D721Med (cell line): ENCODE measurements at regions not wholly inside any gene's neighbourhood (a gene's known extent, or its start where the extent isn't known, plus 50 kb on each side); places are given as distances from the start of the nearest gene placed in this dataset.

ENCODE experiments used
- DNase-seq: peaks from one replicate; pipeline ENCODE4 v3.0.0; 2011; ENCODE audit warnings: low spot score; ENCODE audit not compliant: insufficient read length
- FAIRE-seq: peaks from 2 replicates; lab custom pipeline; 2011; peaks lifted over from hg19 to GRCh38; lab: Jason Lieb, UNC
- TF ChIP-seq, protein P1 (sequence below): IDR thresholded peaks from 2 replicates; pipeline ENCODE4 v1.5.1; 2012; ENCODE audit warnings: mild to moderate bottlenecking, control low read depth; ENCODE audit not compliant: insufficient read depth; ENCODE audit errors: missing control alignments

DNA sequence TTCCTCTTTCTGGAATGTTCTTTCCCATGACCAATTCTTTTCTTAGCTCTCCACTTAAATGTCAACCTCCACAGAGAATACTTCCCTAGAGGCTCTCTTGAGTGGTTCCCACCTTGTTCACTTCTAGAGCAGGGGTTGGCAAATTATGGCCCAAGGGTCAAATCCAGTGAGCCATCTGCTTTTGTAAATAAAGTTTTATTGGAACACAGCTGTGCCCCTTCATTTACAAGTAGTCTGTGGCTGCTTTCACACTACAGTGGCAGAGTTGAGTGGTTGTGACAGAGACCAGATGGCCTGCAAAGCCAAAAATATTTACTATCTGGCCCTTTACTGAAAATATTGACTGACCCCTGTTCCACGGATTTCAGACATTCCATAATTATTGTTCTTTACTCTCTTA is 166.2 kb downstream of the WNT5A start:
- no peak for FAIRE-seq
- DNase-seq, result no peak
- TF ChIP-seq, protein P1, sequence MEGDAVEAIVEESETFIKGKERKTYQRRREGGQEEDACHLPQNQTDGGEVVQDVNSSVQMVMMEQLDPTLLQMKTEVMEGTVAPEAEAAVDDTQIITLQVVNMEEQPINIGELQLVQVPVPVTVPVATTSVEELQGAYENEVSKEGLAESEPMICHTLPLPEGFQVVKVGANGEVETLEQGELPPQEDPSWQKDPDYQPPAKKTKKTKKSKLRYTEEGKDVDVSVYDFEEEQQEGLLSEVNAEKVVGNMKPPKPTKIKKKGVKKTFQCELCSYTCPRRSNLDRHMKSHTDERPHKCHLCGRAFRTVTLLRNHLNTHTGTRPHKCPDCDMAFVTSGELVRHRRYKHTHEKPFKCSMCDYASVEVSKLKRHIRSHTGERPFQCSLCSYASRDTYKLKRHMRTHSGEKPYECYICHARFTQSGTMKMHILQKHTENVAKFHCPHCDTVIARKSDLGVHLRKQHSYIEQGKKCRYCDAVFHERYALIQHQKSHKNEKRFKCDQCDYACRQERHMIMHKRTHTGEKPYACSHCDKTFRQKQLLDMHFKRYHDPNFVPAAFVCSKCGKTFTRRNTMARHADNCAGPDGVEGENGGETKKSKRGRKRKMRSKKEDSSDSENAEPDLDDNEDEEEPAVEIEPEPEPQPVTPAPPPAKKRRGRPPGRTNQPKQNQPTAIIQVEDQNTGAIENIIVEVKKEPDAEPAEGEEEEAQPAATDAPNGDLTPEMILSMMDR, result no peak

DNA sequence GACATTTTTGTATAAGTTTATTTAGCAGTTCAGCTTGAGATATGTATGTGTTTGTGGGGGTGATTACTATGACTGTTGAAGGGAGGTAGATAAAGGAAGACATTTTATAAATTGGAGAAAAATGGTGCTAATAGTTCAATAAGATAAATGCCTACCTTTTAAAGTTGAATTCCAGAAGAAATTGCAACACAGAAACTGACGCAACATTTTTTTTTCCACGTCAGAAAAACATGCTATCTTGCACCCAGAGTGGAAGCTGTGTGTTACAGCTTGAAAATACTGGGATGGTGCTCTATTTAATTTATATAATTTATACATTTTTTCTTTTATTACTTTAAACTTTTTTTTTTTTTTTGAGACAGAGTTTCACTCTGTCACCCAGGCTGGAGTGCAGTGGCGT is 171.7 kb downstream of the WNT5A start:
- TF ChIP-seq, protein P1, result no peak
- no peak for FAIRE-seq
- no peak for DNase-seq

DNA sequence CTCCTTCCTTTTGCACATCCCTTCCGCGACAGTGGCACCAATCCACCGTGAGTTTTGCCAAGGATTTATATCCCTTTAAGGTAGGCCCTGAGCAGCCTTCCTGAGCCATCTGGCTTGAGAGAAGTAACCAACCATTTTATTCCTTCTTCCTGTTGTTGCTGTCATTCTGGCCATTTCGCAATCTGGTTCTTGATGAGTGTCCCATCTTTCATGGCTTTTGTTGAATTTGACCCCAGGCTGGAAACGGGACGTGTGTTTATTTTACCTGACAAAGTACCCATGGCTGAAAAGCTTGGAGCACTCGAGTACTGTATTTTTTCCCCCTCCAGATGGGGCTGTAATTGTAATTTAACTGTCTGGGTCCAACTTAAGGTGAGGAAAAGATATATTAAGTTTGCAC is 173.4 kb downstream of the WNT5A start:
- TF ChIP-seq, protein P1, result no peak
- DNase-seq (no peak), FAIRE-seq (no peak)

DNA sequence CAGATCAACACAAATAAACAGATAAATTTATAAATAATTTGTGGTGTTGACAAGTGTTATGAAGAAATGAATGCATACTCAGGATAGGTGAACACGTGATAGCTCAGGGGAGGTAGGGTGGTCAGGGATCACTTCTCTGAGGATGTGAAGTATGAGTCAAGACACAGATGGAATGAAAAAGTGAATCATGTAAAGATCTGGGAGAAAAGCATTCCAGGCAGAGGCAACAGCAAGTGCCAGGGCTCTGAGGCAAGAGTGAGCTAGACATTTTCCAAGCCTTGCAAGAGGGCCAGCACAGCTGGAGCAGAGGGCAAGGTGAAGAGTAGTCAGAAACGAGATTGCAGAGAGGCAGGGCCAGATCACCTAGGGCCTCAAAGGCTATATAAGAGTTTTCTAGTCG is 177.8 kb downstream of the WNT5A start:
- TF ChIP-seq, protein P1, result no peak
- FAIRE-seq (no peak), DNase-seq (no peak)

DNA sequence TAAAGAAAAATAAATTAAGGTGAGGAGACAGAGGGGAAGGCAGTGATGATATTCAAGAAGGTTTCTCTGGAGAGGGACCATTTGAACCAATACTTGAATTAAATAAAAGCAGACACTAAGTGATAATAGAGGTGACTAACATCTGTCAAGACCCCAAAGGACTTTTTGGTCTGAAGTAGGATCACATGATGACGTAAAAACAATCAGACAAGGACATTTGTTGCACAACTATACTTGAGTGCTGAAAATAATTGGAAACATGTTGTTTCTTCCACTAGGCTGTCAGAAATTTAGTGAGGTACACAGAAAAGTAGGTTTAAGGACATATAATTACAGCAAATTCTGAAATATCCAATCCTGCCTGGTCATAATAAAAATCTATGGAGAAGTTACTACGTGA is 179.5 kb downstream of the WNT5A start:
- no peak for DNase-seq
- TF ChIP-seq, protein P1, result no peak
- FAIRE-seq, result no peak

DNA sequence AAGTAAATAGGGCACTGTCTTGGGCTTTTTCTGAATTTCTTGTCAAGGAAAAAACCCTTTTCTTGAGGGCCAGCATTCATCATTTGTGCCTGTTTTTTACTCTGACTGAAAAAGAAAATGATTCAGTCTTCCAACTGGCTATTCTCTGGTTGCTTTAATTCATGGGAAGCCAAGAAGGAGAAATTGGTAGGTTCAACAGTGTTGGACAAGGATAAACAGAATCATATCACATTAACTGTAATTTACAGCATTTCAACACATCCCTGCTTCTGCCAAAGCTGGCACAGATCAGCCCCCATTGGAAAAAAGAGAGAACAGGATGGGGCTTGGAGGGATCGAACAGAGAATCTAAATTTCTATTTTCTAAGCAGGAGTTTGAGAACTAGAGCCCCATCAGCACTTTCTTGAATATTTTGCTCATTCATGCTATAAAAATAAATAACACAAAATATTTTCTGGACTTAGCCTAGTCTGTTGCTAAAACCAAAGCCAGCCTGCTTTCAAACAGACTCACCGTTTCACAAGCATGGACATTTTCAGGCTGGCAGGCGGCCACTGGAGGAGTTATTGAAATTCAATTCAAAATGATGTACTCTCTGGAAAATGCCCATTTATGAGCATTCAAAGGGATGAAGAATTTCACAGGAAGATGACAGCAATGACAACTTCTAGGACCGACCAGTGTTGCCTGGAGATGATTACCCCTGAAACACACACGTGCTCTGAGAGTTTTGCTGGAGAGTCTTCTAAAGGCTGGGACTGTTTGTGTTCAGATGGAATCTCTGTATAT is 181.2 kb downstream of the WNT5A start:
- DNase-seq, result no peak

DNA sequence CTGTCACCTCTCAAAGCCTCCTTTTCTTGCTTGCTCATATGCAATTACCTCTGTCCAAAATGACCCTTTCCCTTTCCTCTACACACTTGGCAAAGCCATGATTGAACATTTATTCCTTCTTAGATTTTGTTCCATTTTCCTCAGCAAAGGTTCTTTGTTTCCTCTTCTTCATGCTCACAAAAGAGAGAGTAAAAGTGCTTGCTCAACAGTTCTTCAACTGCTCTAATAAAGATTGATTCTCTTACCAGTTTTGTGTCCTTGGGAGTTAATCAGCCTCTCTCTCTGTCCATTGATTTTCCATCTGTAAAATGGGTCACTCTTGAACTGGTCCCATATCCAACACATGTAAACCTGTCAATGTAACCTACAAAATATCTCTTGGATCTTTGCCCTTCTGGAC is 186.4 kb downstream of the WNT5A start:
- TF ChIP-seq, protein P1, result no peak
- FAIRE-seq (no peak), DNase-seq (no peak)

More for the DNA sequence above, 181.2 kb downstream of the WNT5A start:
- no peak for FAIRE-seq
- TF ChIP-seq, protein P1, result no peak
